HEK293 (cell line): ENCODE measurements at regions not wholly inside any gene's neighbourhood (a gene's known extent, or its start where the extent isn't known, plus 50 kb on each side); places are given as distances from the start of the nearest gene placed in this dataset.

Source experiments
- CTCF ChIA-PET: fragments of 350-600 bp; formaldehyde crosslinking; extraction: SDS; loops from one replicate; lab custom pipeline; 2021; ENCODE audit warnings: antibody characterized with exemption; lab: Yijun Ruan, JAX
- POLR2A ChIA-PET: fragments of 300-600 bp; formaldehyde crosslinking; extraction: SDS; loops from one replicate; lab custom pipeline; 2020; ENCODE audit warnings: antibody characterized with exemption, inconsistent platforms; lab: Yijun Ruan, JAX
- H3K27ac ChIP-seq: fragments of 200-500 bp; sonication (Bioruptor generic); 2 replicates; pipeline ENCODE4 v1.5.1; 2014; ENCODE audit warnings: low read depth, low read length, control low read depth, inconsistent platforms; ENCODE audit errors: extremely low read depth
- H3K36me3 ChIP-seq, 2 experiments: fragments of 200-500 bp in 1 of 2; sonication (Bioruptor generic) in 1 of 2; 1 replicate in 1 of 2; 2 replicates in 1 of 2; pipeline ENCODE4 v1.5.1; 2014 to 2017; ENCODE audit warnings: inconsistent platforms in 2 of 2, low read length in 2 of 2; ENCODE audit not compliant: control insufficient read depth in 2 of 2, insufficient read depth in 1 of 2
- H3K4me1 ChIP-seq: fragments of 200-500 bp; sonication (Bioruptor generic); 2 replicates; pipeline ENCODE4 v1.5.1; 2014; ENCODE audit warnings: mild to moderate bottlenecking, low read length, inconsistent platforms; ENCODE audit not compliant: control insufficient read depth, insufficient read depth
- H3K4me3 ChIP-seq: 2 replicates; pipeline ENCODE4 v1.5.1; 2011; ENCODE audit warnings: low read depth, mild to moderate bottlenecking, control low read depth, low read length, moderate library complexity
- H3K9me3 ChIP-seq: fragments of 200-500 bp; sonication (Bioruptor generic); 2 replicates; pipeline ENCODE4 v1.5.1; 2014; ENCODE audit warnings: low read depth, low read length, inconsistent platforms; ENCODE audit not compliant: control insufficient read depth, insufficient read depth
- BCL11A ChIP-seq: fragments of 450-650 bp; formaldehyde crosslinking; IDR thresholded peaks from 2 replicates; pipeline ENCODE4 v1.5.1; 2016; ENCODE audit warnings: low read depth, missing biosample characterization, missing genetic modification characterization
- GFI1B ChIP-seq: fragments of 450-650 bp; formaldehyde crosslinking; IDR thresholded peaks from 2 replicates; pipeline ENCODE4 v1.5.1; 2016; ENCODE audit warnings: missing biosample characterization, missing genetic modification characterization
- MYNN ChIP-seq: fragments of 450-650 bp; formaldehyde crosslinking; IDR thresholded peaks from 2 replicates; pipeline ENCODE4 v1.5.1; 2016; ENCODE audit warnings: missing biosample characterization, missing genetic modification characterization, borderline replicate concordance
- ZEB2 ChIP-seq: fragments of 450-650 bp; formaldehyde crosslinking; IDR thresholded peaks from 2 replicates; pipeline ENCODE4 v1.5.1; 2016; ENCODE audit warnings: missing biosample characterization, missing genetic modification characterization
- ZNF10 ChIP-seq: fragments of 450-650 bp; formaldehyde crosslinking; IDR thresholded peaks from 2 replicates; pipeline ENCODE4 v1.5.1; 2017; ENCODE audit warnings: missing biosample characterization, missing genetic modification characterization
- ZNF148 ChIP-seq: fragments of 450-650 bp; formaldehyde crosslinking; IDR thresholded peaks from 2 replicates; pipeline ENCODE4 v1.5.0; 2017; ENCODE audit warnings: missing biosample characterization, missing genetic modification characterization, borderline replicate concordance
- ZNF23 ChIP-seq: fragments of 450-650 bp; formaldehyde crosslinking; IDR thresholded peaks from 2 replicates; pipeline ENCODE4 v1.5.1; 2016; ENCODE audit warnings: missing biosample characterization, missing genetic modification characterization, borderline replicate concordance
- ZNF239 ChIP-seq: fragments of 450-650 bp; formaldehyde crosslinking; IDR thresholded peaks from 2 replicates; pipeline ENCODE4 v1.5.1; 2016; ENCODE audit warnings: missing biosample characterization, missing genetic modification characterization
- ZNF391 ChIP-seq: fragments of 450-650 bp; formaldehyde crosslinking; IDR thresholded peaks from 2 replicates; pipeline ENCODE4 v1.5.1; 2016; ENCODE audit warnings: low read depth, missing biosample characterization, missing genetic modification characterization, borderline replicate concordance
- ZNF416 ChIP-seq: fragments of 450-650 bp; formaldehyde crosslinking; IDR thresholded peaks from 2 replicates; pipeline ENCODE4 v1.5.1; 2016; ENCODE audit warnings: missing biosample characterization, missing genetic modification characterization
- ZNF473 ChIP-seq: fragments of 450-650 bp; formaldehyde crosslinking; IDR thresholded peaks from 2 replicates; pipeline ENCODE4 v1.5.1; 2017; ENCODE audit warnings: missing biosample characterization, missing genetic modification characterization
- ZNF521 ChIP-seq: fragments of 450-650 bp; formaldehyde crosslinking; IDR thresholded peaks from 2 replicates; pipeline ENCODE4 v1.5.1; 2017; ENCODE audit warnings: missing biosample characterization, mild to moderate bottlenecking, missing genetic modification characterization
- ZNF544 ChIP-seq: fragments of 450-650 bp; formaldehyde crosslinking; IDR thresholded peaks from 2 replicates; pipeline ENCODE4 v1.5.0; 2017; ENCODE audit warnings: missing biosample characterization, missing genetic modification characterization
- ZNF600 ChIP-seq: fragments of 450-650 bp; formaldehyde crosslinking; IDR thresholded peaks from 2 replicates; pipeline ENCODE4 v1.5.1; 2016; ENCODE audit warnings: missing biosample characterization, missing genetic modification characterization
- ZNF701 ChIP-seq: fragments of 450-650 bp; formaldehyde crosslinking; IDR thresholded peaks from 2 replicates; pipeline ENCODE4 v1.5.1; 2016; ENCODE audit warnings: missing biosample characterization, missing genetic modification characterization
- ZNF76 ChIP-seq: fragments of 450-650 bp; formaldehyde crosslinking; IDR thresholded peaks from 2 replicates; pipeline ENCODE4; 2016; ENCODE audit warnings: low read depth, missing biosample characterization, missing genetic modification characterization, borderline replicate concordance
- ZNF785 ChIP-seq: fragments of 450-650 bp; formaldehyde crosslinking; IDR thresholded peaks from 2 replicates; pipeline ENCODE4 v1.5.1; 2016; ENCODE audit warnings: missing biosample characterization, missing genetic modification characterization
- ZXDB ChIP-seq: fragments of 450-650 bp; formaldehyde crosslinking; IDR thresholded peaks from 2 replicates; pipeline ENCODE4 v1.5.1; 2016; ENCODE audit warnings: missing biosample characterization, missing genetic modification characterization
- TF ChIP-seq, protein P1 (sequence below): fragments of 450-650 bp; formaldehyde crosslinking; IDR thresholded peaks from 2 replicates; pipeline ENCODE4 v1.5.1; 2016; ENCODE audit warnings: missing biosample characterization, missing genetic modification characterization, low read depth
- TF ChIP-seq, protein P2 (sequence below): fragments of 450-650 bp; formaldehyde crosslinking; IDR thresholded peaks from 2 replicates; pipeline ENCODE4 v1.5.1; 2017; ENCODE audit warnings: missing biosample characterization, missing genetic modification characterization

DNA sequence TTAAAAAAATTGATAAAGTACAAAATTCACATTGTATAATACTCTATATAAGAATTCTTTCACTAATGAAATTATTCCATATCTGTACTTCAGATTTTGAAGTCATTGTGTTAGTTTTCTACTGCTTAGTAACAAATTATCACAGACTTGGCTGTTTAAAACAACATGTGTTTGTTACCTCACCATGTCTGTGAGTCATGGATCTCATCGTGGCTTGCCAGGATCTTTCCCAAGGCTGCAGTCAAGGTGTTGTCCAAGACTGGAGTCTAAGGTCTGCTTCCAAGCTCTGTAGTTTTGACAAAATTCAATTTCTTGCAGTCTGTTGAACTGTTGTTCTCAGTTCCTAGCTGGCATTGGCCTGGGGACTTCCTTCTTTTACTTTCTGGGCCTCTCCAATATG lies 1286.9 kb downstream of the ADGRL3 start:
- Histone ChIP-seq H3K36me3 (no peaks in the 10 kb centered on the region), H3K4me1 (no peaks in the 10 kb centered on the region), H3K9me3 (no peaks in the 10 kb centered on the region), H3K4me3 (no peak overlapping the region), H3K27ac (no peak overlapping the region)
- TF ChIP-seq ZNF76 (tag by site-specific recombination) (no peak), ZNF701 (tag by site-specific recombination) (no peak), ZNF600 (tag by site-specific recombination) (no peak), ZNF473 (no peak), ZNF785 (tag by site-specific recombination) (no peak), MYNN (tag by site-specific recombination) (no peak), ZNF23 (tag by site-specific recombination) (no peak), ZNF239 (tag by site-specific recombination) (no peak), GFI1B (tag by site-specific recombination) (no peak), ZNF391 (tag by site-specific recombination) (no peak), ZNF544 (tag by site-specific recombination) (no peak)
- POLR2A ChIA-PET = no interaction called here
- CTCF ChIA-PET = no interaction called here

GRCh38 chr4:62484357-62484756 lies 1284.2 kb downstream of the ADGRL3 start:
- H3K9me3 ChIP-seq = no peaks in the 10 kb centered on the region
- POLR2A ChIA-PET = no interaction called here
- H3K4me1 ChIP-seq = no peaks in the 10 kb centered on the region
- no peaks in the 10 kb centered on the region for H3K36me3 ChIP-seq
- TF ChIP-seq, protein P1, sequence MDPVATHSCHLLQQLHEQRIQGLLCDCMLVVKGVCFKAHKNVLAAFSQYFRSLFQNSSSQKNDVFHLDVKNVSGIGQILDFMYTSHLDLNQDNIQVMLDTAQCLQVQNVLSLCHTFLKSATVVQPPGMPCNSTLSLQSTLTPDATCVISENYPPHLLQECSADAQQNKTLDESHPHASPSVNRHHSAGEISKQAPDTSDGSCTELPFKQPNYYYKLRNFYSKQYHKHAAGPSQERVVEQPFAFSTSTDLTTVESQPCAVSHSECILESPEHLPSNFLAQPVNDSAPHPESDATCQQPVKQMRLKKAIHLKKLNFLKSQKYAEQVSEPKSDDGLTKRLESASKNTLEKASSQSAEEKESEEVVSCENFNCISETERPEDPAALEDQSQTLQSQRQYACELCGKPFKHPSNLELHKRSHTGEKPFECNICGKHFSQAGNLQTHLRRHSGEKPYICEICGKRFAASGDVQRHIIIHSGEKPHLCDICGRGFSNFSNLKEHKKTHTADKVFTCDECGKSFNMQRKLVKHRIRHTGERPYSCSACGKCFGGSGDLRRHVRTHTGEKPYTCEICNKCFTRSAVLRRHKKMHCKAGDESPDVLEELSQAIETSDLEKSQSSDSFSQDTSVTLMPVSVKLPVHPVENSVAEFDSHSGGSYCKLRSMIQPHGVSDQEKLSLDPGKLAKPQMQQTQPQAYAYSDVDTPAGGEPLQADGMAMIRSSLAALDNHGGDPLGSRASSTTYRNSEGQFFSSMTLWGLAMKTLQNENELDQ (tag by site-specific recombination) = no peak
- TF ChIP-seq ZNF544 (tag by site-specific recombination) (no peak), ZNF76 (tag by site-specific recombination) (no peak), ZNF416 (tag by site-specific recombination) (no peak), BCL11A (no peak), ZXDB (no peak), ZNF521 (tag by site-specific recombination) (no peak), ZNF10 (tag by site-specific recombination) (no peak), ZEB2 (no peak), ZNF148 (tag by site-specific recombination) (no peak)
- TF ChIP-seq, protein P2, sequence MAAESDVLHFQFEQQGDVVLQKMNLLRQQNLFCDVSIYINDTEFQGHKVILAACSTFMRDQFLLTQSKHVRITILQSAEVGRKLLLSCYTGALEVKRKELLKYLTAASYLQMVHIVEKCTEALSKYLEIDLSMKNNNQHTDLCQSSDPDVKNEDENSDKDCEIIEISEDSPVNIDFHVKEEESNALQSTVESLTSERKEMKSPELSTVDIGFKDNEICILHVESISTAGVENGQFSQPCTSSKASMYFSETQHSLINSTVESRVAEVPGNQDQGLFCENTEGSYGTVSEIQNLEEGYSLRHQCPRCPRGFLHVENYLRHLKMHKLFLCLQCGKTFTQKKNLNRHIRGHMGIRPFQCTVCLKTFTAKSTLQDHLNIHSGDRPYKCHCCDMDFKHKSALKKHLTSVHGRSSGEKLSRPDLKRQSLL (tag by site-specific recombination) = no peak
- H3K27ac ChIP-seq = no peak overlapping the region
- H3K4me3 ChIP-seq = no peak overlapping the region
- CTCF ChIA-PET = interaction anchor here (0.6 kb wide), 1 partner anchor 1083 kb away, joined by 3 read pairs; no protein-coding TSS in a partner anchor
